ENCODE measurements at regions not wholly inside any gene's neighbourhood (a gene's known extent, or its start where the extent isn't known, plus 50 kb on each side); places are given as distances from the start of the nearest gene placed in this dataset.

- peaks cover 6% of the 10 kb centered on the region for H3K27me3 Mint-ChIP-seq
- DNase-seq, result no peak
- POLR2A ChIA-PET, result no interaction called here
- TF ChIP-seq CTCF (IDR thresholded peaks at IDR 0.05), result no peak
- H3K4me3 Mint-ChIP-seq, result no peak overlapping the region
- intact Hi-C loops (cut with micrococcal nuclease), result no loop called here
- CTCF ChIA-PET, result interaction anchor here (1.1 to 1.3 kb wide), 2 partner anchors 24 to 434 kb away, joined by 3 read pairs; no protein-coding TSS in a partner anchor
- no peaks in the 10 kb centered on the region for H3K36me3 Mint-ChIP-seq (ENCODE audit: low read depth)
- no peaks in the 10 kb centered on the region for H3K9me3 Mint-ChIP-seq
- H3K27ac Mint-ChIP-seq, result no peak overlapping the region
- H3K4me1 Mint-ChIP-seq (ENCODE audit: low read depth), result peaks cover 5% of the 10 kb centered on the region
- no peak for ATAC-seq
These were observed 60.2 kb downstream of the THNSL1 start for GRCh38 chr10:25076506-25077177.

DNA sequence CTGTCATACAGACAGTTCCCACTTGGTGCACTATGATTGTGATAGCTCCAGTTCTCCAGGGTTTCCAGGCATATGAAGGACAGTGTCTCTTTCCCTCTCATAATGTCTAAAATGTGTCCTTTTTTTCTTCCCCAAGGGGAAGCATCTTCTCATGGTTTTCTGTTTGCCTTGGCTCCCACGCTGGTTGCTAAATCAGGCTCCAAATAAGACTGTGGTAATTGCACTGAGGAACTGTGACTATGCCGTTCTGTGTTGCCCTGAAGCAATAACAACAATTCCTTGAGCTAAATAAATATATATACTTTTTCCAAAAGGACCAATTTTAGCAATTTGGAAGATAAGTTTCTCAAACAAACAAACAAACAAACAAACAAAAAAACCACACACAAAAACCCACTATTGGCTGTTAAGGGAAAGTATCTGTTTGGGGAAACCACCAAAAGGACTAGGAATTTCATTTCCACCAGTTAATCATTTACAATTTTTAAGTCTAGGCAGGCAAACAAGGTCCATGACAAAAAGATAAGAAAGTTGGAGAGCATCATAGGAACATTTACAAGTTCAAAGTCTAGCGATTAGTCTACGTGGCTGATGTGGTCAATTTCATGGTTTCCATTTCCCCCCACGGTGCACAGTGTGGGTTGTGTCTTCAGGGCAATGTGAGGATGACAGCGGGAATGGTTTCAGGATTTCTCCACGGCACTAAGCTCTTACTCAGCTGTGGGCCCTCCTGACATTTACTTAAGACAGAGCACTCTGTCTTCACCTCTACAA lies 62.4 kb downstream of the THNSL1 start:
- ChIA-PET CTCF (interaction anchor here (1.3 to 3.7 kb wide), 3 partner anchors 351 to 461 kb away, joined by 3 to 20 read pairs (median 7); no protein-coding TSS in a partner anchor), POLR2A (no interaction called here)
- H3K9me3 Mint-ChIP-seq, result no peaks in the 10 kb centered on the region
- no peak for ATAC-seq
- no peak overlapping the region for H3K27ac Mint-ChIP-seq
- intact Hi-C loops (cut with micrococcal nuclease), result no loop called here
- TF ChIP-seq CTCF (IDR thresholded peaks at IDR 0.05), result no peak
- H3K27me3 Mint-ChIP-seq, result peaks cover 9% of the 10 kb centered on the region
- no peak overlapping the region for H3K4me3 Mint-ChIP-seq
- no peak for DNase-seq
- H3K4me1 Mint-ChIP-seq (ENCODE audit: low read depth), result peaks cover 5% of the 10 kb centered on the region
- H3K36me3 Mint-ChIP-seq (ENCODE audit: low read depth), result no peaks in the 10 kb centered on the region

GRCh38 chr10:25080880-25081581 lies 64.6 kb downstream of the THNSL1 start:
- Mint-ChIP-seq H3K4me3 (no peak overlapping the region), H3K9me3 (no peaks in the 10 kb centered on the region), H3K27me3 (peaks cover 6% of the 10 kb centered on the region), H3K27ac (no peak overlapping the region), H3K36me3 (ENCODE audit: low read depth) (no peaks in the 10 kb centered on the region), H3K4me1 (ENCODE audit: low read depth) (peaks cover 5% of the 10 kb centered on the region)
- intact Hi-C loops (cut with micrococcal nuclease), result loop anchor here (1.0 kb wide), 1 partner anchor 438 kb away; no protein-coding TSS in a partner anchor
- peak; percentile 88 for TF ChIP-seq CTCF (IDR thresholded peaks at IDR 0.05)
- POLR2A ChIA-PET, result no interaction called here
- DNase-seq (peak; percentile 76), ATAC-seq (peak; percentile 70)
- CTCF ChIA-PET, result interaction anchor here (0.6 to 5.0 kb wide), 28 partner anchors 9 to 463 kb away, joined by 3 to 23 read pairs (median 4); no protein-coding TSS in a partner anchor

DNA sequence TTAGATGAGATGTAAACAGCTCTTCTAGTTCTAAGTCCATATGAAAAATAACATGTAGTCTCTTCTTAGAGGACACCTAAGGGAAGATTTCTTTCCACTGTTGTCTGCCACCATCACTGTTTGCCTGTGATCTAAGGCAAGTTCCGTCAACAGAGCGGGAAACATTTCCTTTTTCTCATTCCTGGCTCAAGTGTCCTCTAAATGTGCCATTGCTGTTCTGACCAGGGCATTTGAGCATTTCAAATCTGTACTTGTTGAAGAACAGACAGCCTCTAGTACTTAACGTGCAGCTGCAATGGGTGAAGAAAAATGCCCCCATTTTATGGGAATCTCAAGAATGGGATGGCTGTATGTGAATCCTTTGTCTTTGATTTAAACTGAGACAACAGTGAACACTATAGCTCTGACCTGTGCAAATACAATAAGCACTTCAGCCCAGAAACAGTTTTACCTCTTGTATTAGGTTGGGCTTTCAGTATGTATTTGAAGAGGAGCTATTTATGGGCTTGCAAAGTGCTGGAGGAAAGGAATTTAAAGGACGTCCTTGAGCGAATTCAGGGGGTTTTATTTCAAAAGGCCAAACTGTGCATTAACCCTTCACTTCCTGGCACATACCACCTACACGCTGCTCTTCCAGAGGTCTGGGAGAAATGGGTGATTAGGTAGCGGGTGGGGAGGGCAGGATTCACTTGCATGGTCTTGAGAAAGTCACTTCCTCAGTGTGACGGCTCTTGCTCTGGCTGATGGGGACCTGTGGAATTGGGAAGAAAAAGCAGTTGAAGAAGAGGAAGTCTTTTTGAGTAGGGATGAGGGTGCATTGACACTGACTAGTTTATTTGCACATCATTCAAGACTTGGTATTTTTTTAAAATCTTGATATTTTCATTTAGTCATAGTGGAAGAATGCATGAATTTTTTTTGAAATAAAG lies 66.1 kb downstream of the THNSL1 start:
- no peak for TF ChIP-seq CTCF (IDR thresholded peaks at IDR 0.05)
- CTCF ChIA-PET, result interaction anchor here (1.1 to 5.0 kb wide), 5 partner anchors 10 to 465 kb away, joined by 3 to 23 read pairs (median 4); no protein-coding TSS in a partner anchor
- ATAC-seq, result no peak
- Mint-ChIP-seq H3K36me3 (ENCODE audit: low read depth) (no peaks in the 10 kb centered on the region), H3K9me3 (no peaks in the 10 kb centered on the region), H3K4me1 (ENCODE audit: low read depth) (peaks cover 5% of the 10 kb centered on the region), H3K27me3 (peaks cover 8% of the 10 kb centered on the region), H3K27ac (no peak overlapping the region), H3K4me3 (no peak overlapping the region)
- POLR2A ChIA-PET, result no interaction called here
- intact Hi-C loops (cut with micrococcal nuclease), result no loop called here
- no peak for DNase-seq
